Sigmoid colon (tissue), 4 donors: ENCODE measurements at regions not wholly inside any gene's neighbourhood (a gene's known extent, or its start where the extent isn't known, plus 50 kb on each side); places are given as distances from the start of the nearest gene placed in this dataset.

Experiments used
- POLR2A ChIP-seq, 2 donors: fragments of 450-650 bp; IDR thresholded peaks; one replicate each; pipeline ENCODE4 v1.6.1; 2016; ENCODE audit warnings: antibody characterized with exemption in 2 of 2, mild to moderate bottlenecking in 2 of 2, moderate library complexity in 2 of 2
- POLR2AphosphoS5 ChIP-seq, 4 donors: sonication (generic); formaldehyde crosslinking; IDR thresholded peaks; one replicate each; pipeline ENCODE4 v1.6.1; 2017; ENCODE audit warnings: antibody characterized with exemption in 4 of 4
- TF ChIP-seq, protein P1 (sequence below), 4 experiments: fragments of 450-650 bp in 3 of 4; fragments of 200-600 bp in 1 of 4; IDR thresholded peaks; one replicate each; pipeline ENCODE4 v1.5.1; 2016 to 2019; ENCODE audit warnings: antibody characterized with exemption in 4 of 4, mild to moderate bottlenecking in 3 of 4, moderate library complexity in 2 of 4

DNA sequence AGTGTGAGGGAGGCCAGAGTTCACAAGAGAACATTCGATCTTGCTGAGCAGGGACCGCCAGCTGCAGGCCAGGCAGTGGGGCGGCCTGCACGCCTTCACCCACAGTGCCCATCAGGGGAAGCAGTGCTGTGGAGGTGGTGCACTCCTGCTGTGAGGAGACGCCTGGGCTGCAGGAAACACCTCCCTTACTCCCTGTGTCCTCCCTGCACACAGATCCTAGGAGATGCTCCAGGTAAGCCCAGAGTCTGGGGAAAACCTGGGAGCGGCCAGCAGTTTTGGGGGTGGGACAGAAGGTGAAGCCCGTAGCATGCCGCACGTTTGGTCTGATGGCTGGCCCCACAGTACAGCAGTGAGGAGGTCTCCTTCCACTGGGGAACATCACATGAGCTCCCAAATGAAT lies 180.8 kb upstream of the RAB6C start:
- TF ChIP-seq POLR2AphosphoS5 (IDR thresholded peaks at IDR 0.05) (no peak), POLR2A (IDR thresholded peaks at IDR 0.05) (no peak)
- TF ChIP-seq, protein P1, sequence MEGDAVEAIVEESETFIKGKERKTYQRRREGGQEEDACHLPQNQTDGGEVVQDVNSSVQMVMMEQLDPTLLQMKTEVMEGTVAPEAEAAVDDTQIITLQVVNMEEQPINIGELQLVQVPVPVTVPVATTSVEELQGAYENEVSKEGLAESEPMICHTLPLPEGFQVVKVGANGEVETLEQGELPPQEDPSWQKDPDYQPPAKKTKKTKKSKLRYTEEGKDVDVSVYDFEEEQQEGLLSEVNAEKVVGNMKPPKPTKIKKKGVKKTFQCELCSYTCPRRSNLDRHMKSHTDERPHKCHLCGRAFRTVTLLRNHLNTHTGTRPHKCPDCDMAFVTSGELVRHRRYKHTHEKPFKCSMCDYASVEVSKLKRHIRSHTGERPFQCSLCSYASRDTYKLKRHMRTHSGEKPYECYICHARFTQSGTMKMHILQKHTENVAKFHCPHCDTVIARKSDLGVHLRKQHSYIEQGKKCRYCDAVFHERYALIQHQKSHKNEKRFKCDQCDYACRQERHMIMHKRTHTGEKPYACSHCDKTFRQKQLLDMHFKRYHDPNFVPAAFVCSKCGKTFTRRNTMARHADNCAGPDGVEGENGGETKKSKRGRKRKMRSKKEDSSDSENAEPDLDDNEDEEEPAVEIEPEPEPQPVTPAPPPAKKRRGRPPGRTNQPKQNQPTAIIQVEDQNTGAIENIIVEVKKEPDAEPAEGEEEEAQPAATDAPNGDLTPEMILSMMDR (IDR thresholded peaks at IDR 0.05) = no peak
